ENCODE measurements at regions not wholly inside any gene's neighbourhood (a gene's known extent, or its start where the extent isn't known, plus 50 kb on each side); places are given as distances from the start of the nearest gene placed in this dataset.

GRCh38 chr11:15775797-15776196 lies 580.5 kb downstream of the SOX6 start:
- Mint-ChIP-seq H3K9me3 (no peaks in the 10 kb centered on the region), H3K27me3 (ENCODE audit: insufficient read depth) (no peaks in the 10 kb centered on the region), H3K4me1 (peaks cover 25% of the 10 kb centered on the region), H3K27ac (no peak overlapping the region), H3K36me3 (ENCODE audit: low read depth) (no peaks in the 10 kb centered on the region), H3K4me3 (no peak overlapping the region)
- Histone ChIP-seq H3K27me3 (ENCODE audit: control insufficient read depth, insufficient read depth, low read length, poor library complexity, severe bottlenecking) (no peaks in the 10 kb centered on the region), H3K27ac (ENCODE audit: low read depth, low read length) (no peak overlapping the region), H3K9me3 (ENCODE audit: control insufficient read depth, low read length) (no peaks in the 10 kb centered on the region), H3K36me3 (ENCODE audit: control insufficient read depth, insufficient read depth, low read length) (no peaks in the 10 kb centered on the region), H3K4me1 (ENCODE audit: control insufficient read depth, insufficient read depth, low read length) (peaks cover 18% of the 10 kb centered on the region), H3K4me3 (ENCODE audit: low read length) (no peak overlapping the region), H3K9ac (ENCODE audit: extremely low read depth, low read length, poor library complexity, severe bottlenecking) (no peak overlapping the region)
- DNase-seq, result no peak
- TF ChIP-seq CTCF (conservative IDR thresholded peaks at IDR 0.05), result no peak
- 87 to 93% methylated on average over 2 of the region's 2 CpGs for WGBS, 2 experiments (ENCODE audit: insufficient coverage in 1 of 2, insufficient read length in 1 of 2)

GRCh38 chr11:15776366-15776765 lies 580.0 kb downstream of the SOX6 start:
- H3K9ac ChIP-seq (ENCODE audit: extremely low read depth, low read length, poor library complexity, severe bottlenecking), result no peak overlapping the region
- Mint-ChIP-seq H3K9me3 (no peaks in the 10 kb centered on the region), H3K4me3 (no peak overlapping the region), H3K36me3 (ENCODE audit: low read depth) (no peaks in the 10 kb centered on the region), H3K27ac (no peak overlapping the region), H3K4me1 (peaks cover 23% of the 10 kb centered on the region), H3K27me3 (ENCODE audit: insufficient read depth) (no peaks in the 10 kb centered on the region)
- no peak for TF ChIP-seq CTCF (conservative IDR thresholded peaks at IDR 0.05)
- no peak overlapping the region for H3K27ac ChIP-seq (ENCODE audit: low read depth, low read length)
- H3K4me3 ChIP-seq (ENCODE audit: low read length), result no peak overlapping the region
- WGBS, 2 experiments (ENCODE audit: insufficient coverage in 1 of 2, insufficient read length in 1 of 2), result 88% methylated on average over 1 of the region's 1 CpG; no CpG with 5 or more reads in 1 of the 2 experiments
- H3K36me3 ChIP-seq (ENCODE audit: control insufficient read depth, insufficient read depth, low read length), result no peaks in the 10 kb centered on the region
- DNase-seq, result no peak
- no peaks in the 10 kb centered on the region for H3K27me3 ChIP-seq (ENCODE audit: control insufficient read depth, insufficient read depth, low read length, poor library complexity, severe bottlenecking)
- H3K9me3 ChIP-seq (ENCODE audit: control insufficient read depth, low read length), result no peaks in the 10 kb centered on the region
- peaks cover 18% of the 10 kb centered on the region for H3K4me1 ChIP-seq (ENCODE audit: control insufficient read depth, insufficient read depth, low read length)

- no peak for TF ChIP-seq CTCF (conservative IDR thresholded peaks at IDR 0.05)
- H3K4me3 Mint-ChIP-seq, result no peak overlapping the region
- H3K27ac Mint-ChIP-seq, result no peak overlapping the region
- no peak overlapping the region for H3K4me3 ChIP-seq (ENCODE audit: low read length)
- H3K9ac ChIP-seq (ENCODE audit: extremely low read depth, low read length, poor library complexity, severe bottlenecking), result no peak overlapping the region
- peaks cover 25% of the 10 kb centered on the region for H3K4me1 Mint-ChIP-seq
- H3K27ac ChIP-seq (ENCODE audit: low read depth, low read length), result no peak overlapping the region
- DNase-seq, result no peak
- H3K9me3 Mint-ChIP-seq, result no peaks in the 10 kb centered on the region
- H3K27me3 Mint-ChIP-seq (ENCODE audit: insufficient read depth), result no peaks in the 10 kb centered on the region
- H3K9me3 ChIP-seq (ENCODE audit: control insufficient read depth, low read length), result no peaks in the 10 kb centered on the region
- H3K27me3 ChIP-seq (ENCODE audit: control insufficient read depth, insufficient read depth, low read length, poor library complexity, severe bottlenecking), result no peaks in the 10 kb centered on the region
- H3K4me1 ChIP-seq (ENCODE audit: control insufficient read depth, insufficient read depth, low read length), result peaks cover 12% of the 10 kb centered on the region
- no peaks in the 10 kb centered on the region for H3K36me3 Mint-ChIP-seq (ENCODE audit: low read depth)
- H3K36me3 ChIP-seq (ENCODE audit: control insufficient read depth, insufficient read depth, low read length), result no peaks in the 10 kb centered on the region
- 93 to 100% methylated on average over 2 of the region's 2 CpGs for WGBS, 2 experiments (ENCODE audit: insufficient coverage in 1 of 2, insufficient read length in 1 of 2)
These were observed 576.8 kb downstream of the SOX6 start for GRCh38 chr11:15779518-15779917.

Data from endodermal cell (in vitro differentiated cells).